ENCODE measurements at regions not wholly inside any gene's neighbourhood (a gene's known extent, or its start where the extent isn't known, plus 50 kb on each side); places are given as distances from the start of the nearest gene placed in this dataset.
"Not testable (repeated sequence)": the region's sequence is repeated elsewhere in the genome, so short reads cannot be mapped to it uniquely, and the experiment has no call there.

GRCh38 chr2:83104202-83104601 is 1354.9 kb downstream of the SUCLG1 start:
- Histone ChIP-seq H3K9me3 (ENCODE audit: control insufficient read depth, insufficient read depth, low read depth, low read length) (peaks cover 1% of the 10 kb centered on the region; the same call in 1 of the 2 replicates), H3K27ac (ENCODE audit: low read length) (no peak overlapping the region), H3K4me3 (ENCODE audit: low read depth in 2 of 2, low read length in 2 of 2) (no peak overlapping the region), H3K4me1 (ENCODE audit: control insufficient read depth, insufficient read depth, low read length) (no peaks in the 10 kb centered on the region), H3K27me3 (ENCODE audit: control insufficient read depth, insufficient read depth, low read length) (no peaks in the 10 kb centered on the region), H3K36me3 (ENCODE audit: control insufficient read depth, insufficient read depth, low read length) (no peaks in the 10 kb centered on the region)
- POLR2A ChIA-PET, result no interaction called here
- no peak for TF ChIP-seq CTCF (IDR thresholded peaks at IDR 0.05)
- BruUV-seq (replicated peaks), result no TSS peak
- DNase-seq (ENCODE audit: low read depth, low spot score) (no peak), ATAC-seq (no peak)
- CTCF ChIA-PET, result no interaction called here
- in situ Hi-C loops (cut with HindIII; ENCODE audit: low pct_unique_long_range_greater_than_20kb, low sequenced_read_pairs), result no loop called here
- intact Hi-C loops (cut with micrococcal nuclease; ENCODE audit: unreplicated experiment), result no loop called here

- ATAC-seq, result no peak
- Histone ChIP-seq H3K9me3 (ENCODE audit: control insufficient read depth, insufficient read depth, low read depth, low read length) (no peaks in the 10 kb centered on the region), H3K4me3 (ENCODE audit: low read depth in 2 of 2, low read length in 2 of 2) (no peak overlapping the region), H3K27me3 (ENCODE audit: control insufficient read depth, insufficient read depth, low read length) (no peaks in the 10 kb centered on the region), H3K36me3 (ENCODE audit: control insufficient read depth, insufficient read depth, low read length) (no peaks in the 10 kb centered on the region), H3K4me1 (ENCODE audit: control insufficient read depth, insufficient read depth, low read length) (no peaks in the 10 kb centered on the region), H3K27ac (ENCODE audit: low read length) (no peak overlapping the region)
- in situ Hi-C loops (cut with HindIII; ENCODE audit: low pct_unique_long_range_greater_than_20kb, low sequenced_read_pairs), result no loop called here
- TF ChIP-seq CTCF (IDR thresholded peaks at IDR 0.05) (no peak), POLR2AphosphoS5 (IDR thresholded peaks at IDR 0.05; ENCODE audit: low read depth, low read length) (no peak), REST (IDR thresholded peaks at IDR 0.05; ENCODE audit: insufficient read depth in 1 of 2, low read depth in 2 of 2, low read length in 1 of 2) (no peak), TCF7L2 (IDR thresholded peaks at IDR 0.05; ENCODE audit: low read depth, low read length) (no peak), SIN3A (IDR thresholded peaks at IDR 0.05; ENCODE audit: borderline replicate concordance, insufficient read depth, low read depth, low read length) (no peak)
- intact Hi-C loops (cut with micrococcal nuclease; ENCODE audit: unreplicated experiment), result no loop called here
- no TSS peak for BruUV-seq (replicated peaks)
- ChIA-PET CTCF (no interaction called here), POLR2A (no interaction called here)
- DNase-seq (ENCODE audit: low read depth, low spot score), result peak; percentile 32
These were observed 1355.5 kb downstream of the SUCLG1 start for GRCh38 chr2:83103613-83104012.

- H3K4me1 ChIP-seq (ENCODE audit: control insufficient read depth, insufficient read depth, low read length); H3K9me3 ChIP-seq (ENCODE audit: control insufficient read depth, insufficient read depth, low read depth, low read length); CTCF ChIA-PET; DNase-seq (ENCODE audit: low read depth, low spot score); H3K4me3 ChIP-seq (ENCODE audit: low read depth in 2 of 2, low read length in 2 of 2); in situ Hi-C loops (cut with HindIII; ENCODE audit: low pct_unique_long_range_greater_than_20kb, low sequenced_read_pairs); BruUV-seq (replicated peaks); H3K36me3 ChIP-seq (ENCODE audit: control insufficient read depth, insufficient read depth, low read length); POLR2A ChIA-PET; H3K27ac ChIP-seq (ENCODE audit: low read length); ATAC-seq; intact Hi-C loops (cut with micrococcal nuclease; ENCODE audit: unreplicated experiment); H3K27me3 ChIP-seq (ENCODE audit: control insufficient read depth, insufficient read depth, low read length): not testable (repeated sequence)
These were observed 1370.0 kb downstream of the SUCLG1 start for GRCh38 chr2:83089051-83089450.

Data from Panc1 (cell line).